HG02571 (cell line): ENCODE measurements at regions not wholly inside any gene's neighbourhood (a gene's known extent, or its start where the extent isn't known, plus 50 kb on each side); places are given as distances from the start of the nearest gene placed in this dataset.

ENCODE experiments used
- ATAC-seq: cut with Tn5 transposase; IDR thresholded peaks from one replicate; pipeline ENCODE4 v1.9.1; 2021; ENCODE audit warnings: mild to moderate bottlenecking, moderate library complexity; ENCODE audit not compliant: unreplicated experiment

DNA sequence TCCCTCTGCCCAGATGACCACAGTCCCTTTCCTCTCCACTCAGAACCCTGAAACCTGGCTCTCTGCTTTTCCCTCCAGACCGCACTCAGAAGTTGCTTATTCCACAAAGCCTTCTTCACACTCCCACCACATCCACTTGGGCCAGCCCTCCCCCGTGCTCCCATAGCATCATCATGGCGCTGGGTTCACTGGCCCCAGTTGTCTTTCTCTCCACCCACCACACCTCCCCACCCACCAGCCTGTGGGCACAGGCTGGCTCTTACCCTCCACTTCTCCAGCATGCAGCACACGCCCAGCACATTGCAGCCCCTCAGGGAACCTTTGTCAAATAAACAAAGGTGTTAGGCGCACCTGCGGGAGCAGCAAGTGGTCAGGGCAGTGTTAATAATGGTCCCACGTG, 130.0 kb downstream of the KATNIP start:
- no peak for ATAC-seq

DNA sequence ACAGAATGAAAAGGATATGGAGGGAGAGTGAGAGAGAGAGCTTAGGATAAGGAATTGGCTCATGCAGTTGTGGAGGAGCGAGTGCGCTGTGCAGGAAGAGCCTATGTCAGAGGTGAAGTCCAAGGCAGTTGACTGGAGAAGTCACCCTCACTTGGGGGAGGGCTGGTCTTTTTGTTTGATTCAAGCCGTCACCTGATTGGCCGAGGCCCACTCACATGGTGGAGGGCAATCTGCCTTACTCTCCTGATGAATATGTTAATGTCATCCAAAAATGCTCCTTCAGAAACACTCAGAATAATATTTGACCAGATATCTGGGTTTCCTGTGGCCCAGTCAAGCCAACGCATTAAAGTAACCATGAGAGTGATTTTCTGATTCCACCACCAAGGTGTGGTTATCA, 131.7 kb downstream of the KATNIP start:
- ATAC-seq, result no peak

DNA sequence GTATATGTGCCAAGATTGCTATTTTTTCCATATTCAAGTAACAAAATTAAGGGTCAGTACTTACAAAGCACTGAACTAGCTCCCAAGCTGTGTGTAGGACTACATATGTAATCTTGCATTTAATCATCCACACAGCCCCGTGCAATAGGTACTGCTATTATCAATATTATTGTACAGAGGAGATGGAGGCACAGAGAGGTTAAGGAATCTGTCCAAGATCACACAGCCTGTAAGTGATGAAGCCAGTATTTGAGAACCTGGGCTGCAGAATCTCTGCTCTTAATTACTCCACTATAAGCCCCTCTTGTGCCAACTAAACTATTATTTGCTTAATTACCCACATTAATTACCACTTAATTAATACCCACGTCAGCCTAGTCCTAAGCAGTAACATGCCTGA, 134.1 kb downstream of the KATNIP start:
- no peak for ATAC-seq

DNA sequence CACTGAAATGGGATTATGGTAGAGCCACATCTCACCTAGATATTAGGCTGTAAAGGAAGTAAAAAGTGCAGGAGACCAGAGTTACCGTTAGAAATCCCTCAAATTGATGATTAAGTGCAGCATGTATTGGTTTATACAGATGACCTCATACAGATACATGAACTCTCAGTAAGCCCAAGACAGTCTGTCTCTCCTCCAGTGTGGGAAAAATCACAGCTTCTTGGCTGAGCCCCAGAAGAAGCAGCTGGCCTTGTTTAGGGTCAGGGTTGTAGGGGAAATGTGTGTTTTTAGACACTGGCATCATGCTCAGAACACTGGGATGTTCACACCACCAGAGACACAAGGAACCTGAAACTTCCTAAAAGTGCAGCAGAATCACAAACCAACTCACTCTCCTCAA, 135.9 kb downstream of the KATNIP start:
- no peak for ATAC-seq

DNA sequence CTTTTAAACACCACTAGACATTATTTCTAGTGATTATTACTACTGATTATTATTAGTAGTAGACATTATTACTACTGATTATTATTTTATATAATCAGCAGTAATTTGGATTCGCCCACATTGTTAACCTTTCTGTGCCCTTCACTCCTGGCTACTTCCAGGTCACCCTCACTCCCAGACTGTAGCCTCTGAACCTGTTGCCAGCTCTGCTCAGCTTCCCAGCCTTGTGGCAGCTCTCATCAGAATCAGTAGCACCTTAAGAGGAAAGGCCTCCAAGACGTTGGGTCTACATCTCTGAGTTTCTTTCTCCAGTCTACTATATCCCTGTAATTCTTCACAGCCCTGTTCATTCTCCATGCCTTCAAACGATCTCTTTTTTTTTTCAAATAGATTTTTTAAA, 137.0 kb downstream of the KATNIP start:
- ATAC-seq, result no peak

DNA sequence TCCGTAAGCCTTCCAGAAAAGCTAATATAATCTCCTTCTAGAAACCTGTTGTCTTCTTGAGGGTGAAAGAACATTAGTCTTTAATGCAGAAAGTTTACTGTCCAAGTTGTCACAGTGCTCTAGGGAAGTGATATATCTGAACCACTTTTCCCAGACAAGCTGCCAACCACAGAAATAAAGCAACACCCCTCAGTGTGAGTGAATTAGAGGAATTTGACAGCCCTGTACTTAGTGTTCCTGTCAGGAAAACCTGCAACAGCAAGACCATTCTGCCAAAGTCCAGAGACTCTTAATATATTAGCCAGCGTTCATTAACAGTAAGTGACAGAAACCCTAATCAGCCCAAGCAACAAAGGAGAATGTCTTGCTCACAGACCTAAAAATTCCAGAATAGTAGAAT, 137.7 kb downstream of the KATNIP start:
- no peak for ATAC-seq

DNA sequence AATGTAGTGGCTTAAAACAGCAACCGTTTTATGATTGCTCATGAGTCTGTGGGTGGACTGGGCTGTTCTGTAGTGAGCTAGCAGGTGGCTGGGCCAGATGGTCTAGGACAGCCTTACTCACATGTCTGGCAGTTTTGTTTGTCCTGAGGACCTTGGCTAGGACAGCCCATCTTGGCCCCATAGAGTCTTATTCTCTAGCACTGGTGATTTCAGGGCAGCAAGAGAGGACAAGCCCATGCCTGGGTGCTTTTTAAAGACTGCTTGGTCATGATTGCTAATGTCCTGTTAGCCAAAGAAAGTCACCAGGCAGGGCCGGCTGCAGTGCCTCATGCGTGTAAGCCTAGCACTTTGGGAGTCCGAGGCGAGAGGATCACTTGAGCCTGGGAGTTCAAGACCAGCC, 139.8 kb downstream of the KATNIP start:
- ATAC-seq, result no peak

DNA sequence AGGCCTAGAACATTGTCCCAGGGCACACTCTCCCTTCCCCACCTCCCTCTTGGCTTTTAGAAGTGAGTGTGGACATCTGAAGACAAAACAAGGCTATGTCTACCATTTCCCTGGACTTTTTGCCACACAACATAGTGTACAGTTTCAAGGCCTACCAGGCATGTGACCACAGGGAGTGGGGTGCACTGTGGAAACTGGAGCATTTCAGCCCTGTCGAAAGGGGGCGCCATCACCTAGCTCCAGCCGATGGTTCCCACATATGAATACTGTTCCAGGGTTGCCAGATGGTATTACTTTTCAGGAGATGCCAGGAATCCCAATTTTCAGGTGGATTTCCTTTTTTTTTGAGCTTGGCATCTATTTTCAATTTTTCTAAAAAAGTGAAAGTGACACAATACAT, 140.7 kb downstream of the KATNIP start:
- ATAC-seq, result no peak

DNA sequence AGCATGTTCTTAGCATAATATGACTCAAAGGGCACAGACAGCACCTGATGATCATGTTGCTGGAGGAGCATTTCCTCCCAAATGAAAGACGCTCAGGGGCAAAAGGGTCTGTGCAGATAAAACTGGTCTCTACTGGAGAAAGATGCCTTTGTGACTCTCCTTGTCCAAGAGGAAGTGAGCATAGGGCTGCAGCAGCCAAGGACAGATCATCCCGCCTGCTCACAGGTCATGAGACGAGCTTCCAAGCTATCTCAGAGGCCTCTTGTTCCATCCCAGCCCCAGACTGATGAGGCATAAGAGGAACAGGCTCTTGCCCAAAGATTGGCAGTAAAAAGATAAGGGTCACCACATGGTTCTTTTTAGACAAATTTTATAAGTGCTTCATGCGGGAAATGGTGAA, 141.8 kb downstream of the KATNIP start:
- ATAC-seq, result no peak

DNA sequence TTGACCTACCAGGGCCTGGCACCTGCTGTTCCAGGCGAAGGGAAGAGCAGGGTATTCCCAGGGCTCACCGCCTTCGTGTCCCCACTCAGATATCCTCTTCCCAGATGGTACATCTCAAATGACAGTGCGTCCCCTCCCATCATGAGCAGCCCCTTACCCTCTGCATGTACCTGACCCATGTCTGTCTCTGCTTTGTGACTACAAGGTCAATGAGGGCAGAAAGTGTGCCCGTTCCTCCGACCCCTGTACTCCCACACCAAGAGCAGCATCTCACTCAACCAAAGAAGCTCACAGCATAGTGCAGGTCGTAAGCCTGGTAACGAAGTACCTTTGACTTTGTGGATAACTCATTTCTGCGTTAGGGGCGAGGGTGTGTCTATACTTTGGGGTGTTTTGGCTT, 142.6 kb downstream of the KATNIP start:
- no peak for ATAC-seq

DNA sequence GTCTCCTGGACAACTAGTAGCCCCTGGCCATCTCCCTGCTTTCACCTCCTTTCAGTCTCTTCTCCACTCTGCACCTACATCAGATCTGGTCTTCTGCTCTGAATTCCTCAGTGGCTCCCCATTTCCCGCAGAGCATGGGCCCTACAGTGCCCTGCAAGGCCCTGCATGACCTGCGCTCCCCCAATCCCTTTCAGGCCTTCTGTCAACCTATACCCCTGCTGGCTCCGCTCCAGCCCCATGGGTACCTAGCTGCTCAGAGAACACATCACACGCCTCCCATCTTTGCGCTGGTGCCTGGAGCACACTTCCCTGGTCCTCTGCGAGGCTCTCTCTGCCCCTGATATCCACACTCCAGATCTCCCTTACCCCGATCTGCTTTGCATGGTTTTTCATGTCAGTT, 145.2 kb downstream of the KATNIP start:
- ATAC-seq, result no peak

DNA sequence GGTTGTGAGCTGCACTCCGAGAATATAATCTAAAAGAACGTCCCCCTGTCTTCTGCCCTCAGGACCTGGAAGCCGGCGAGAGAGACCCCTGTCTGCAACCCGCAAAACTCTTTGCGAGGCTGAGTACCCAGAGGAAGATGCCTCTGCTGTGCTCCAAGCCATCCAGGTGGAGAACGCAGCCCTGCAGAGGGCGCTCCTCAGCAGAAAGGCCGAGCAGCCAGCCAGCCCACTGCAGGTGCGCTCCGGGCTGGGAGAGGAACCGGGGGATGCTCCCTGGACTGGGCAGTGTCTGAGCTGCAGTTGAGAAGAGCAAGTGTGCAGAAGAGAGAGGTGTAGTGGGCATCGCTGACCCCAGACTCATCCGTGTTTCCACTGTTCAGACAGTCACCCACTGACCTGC, 148.3 kb downstream of the KATNIP start:
- ATAC-seq, result no peak

DNA sequence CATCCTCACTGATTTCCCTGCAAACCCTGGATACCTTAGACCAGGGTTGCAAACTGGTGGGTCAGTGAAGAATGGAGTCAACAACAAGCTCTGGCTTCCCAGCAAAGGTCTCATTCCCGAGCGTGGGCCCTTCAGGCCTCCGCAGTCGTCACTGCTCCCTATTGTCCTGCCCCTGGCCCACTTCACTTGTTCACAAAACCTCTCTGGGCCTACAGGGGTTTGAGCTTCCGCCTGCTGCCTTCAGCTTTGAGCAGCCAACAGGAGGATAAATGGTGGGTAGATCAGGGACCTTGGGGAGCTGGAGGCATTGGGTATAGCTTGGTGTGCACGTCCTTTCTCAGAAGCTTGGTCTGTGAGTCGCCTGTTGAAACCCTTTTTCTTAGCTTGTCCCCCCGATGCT, 148.8 kb downstream of the KATNIP start:
- ATAC-seq, result no peak

DNA sequence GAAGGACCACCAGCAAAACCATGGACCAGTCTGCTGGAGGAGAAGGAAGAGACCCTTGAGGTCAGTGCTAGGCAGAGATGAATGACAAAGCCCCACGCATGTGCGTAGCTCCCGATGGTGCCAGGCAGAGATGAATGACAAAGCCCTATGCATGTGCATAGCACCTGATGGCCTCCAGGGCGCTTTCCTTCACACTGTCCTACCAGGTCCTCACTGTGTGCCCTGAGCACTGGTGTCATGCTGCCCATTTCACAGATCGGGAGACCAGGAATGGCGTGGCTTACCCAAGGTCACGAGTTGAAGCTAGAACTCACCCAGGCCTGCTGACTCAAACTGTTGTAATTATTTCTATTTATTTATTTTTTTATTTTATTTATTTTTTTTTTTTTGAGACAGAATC, 149.6 kb downstream of the KATNIP start:
- ATAC-seq, result no peak

DNA sequence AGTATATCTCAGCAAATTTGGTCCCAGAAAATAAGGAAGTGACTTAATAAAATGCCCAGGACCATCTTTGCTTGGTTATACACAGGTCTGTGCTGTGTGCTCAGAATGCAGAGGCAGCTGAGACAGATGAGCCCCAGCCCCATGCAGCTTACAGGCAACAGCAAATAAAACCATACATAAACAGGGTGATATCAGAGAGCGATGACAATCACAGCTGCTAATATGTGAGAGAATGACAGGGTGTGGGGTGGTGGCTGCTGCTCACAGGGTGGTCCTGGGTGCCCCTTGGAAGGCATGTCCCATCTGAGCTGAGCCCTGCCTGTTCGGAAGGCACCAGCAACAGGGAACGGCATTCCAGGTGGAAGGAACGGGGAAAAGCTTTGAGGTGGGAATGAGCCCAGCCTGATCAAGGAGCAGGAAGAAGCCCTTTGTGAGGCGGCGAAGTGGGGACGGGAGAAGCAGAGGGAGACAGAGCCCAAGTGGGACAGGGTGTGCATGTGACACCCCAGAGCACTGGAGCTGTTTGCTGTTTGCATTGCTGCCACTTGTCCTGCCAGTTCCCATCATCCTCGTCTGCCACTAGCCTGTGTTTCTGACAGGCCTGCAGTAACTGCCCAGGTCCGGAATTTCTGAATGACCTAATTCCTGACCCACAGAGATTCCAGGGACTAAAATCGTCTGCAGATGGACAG, 150.5 kb downstream of the KATNIP start:
- no peak for ATAC-seq

DNA sequence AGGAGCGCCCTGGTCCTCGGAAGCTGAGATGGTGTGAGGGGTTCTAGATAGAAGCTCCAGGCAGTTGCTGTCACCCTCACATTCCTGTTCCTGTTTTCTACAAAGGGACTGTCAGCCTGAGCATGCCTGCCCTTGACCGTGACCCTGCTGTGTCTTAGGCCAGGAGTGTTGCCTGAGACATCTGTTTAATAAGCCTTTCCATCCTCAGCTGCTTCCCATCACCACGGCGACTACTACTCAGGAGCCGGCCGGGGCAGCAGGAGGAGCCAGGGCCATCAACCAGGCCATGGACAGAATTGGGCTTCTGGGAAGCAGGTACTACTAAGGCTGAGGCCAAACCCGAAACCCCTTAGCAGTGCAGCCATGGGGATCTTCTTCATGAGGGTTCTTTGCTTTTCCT, 151.4 kb downstream of the KATNIP start:
- no peak for ATAC-seq

DNA sequence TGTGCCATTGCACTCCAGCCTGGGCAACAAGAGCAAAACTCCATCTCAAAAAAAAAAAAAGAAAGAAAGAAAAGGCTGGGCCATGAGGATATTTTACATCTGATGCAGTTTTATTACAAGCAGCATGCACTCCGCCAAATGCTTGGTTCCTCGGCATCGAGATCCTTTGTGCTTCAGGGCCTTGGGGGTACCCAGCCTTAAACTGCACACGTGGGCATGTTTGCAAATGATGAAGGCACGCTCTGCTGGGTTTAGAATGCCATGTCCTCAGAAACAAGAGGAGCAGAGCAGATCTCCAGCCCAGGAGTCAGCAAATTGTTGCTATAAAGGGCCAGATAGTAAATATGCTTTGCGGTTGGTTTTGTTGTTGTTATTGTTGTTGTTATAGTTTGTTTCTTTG, 153.2 kb downstream of the KATNIP start:
- no peak for ATAC-seq

DNA sequence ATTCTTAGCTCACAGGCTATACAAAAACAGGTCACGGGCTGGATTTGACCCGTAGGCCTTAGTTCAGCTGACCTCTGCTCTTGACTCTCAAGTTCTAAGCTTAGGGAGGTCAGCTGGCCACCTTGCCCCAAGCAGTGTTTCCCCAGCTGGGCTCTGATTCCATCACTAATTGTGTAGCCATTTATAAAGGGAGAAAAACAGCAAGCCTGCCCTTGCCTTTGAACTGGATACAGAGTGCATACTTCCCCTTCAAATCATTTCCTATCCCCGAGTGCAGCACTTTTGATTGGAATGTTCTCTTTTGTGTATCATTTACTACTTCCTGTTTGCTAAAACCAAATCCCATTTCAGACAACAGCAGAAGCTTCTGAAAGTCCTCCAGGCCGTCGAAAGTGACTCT, 153.6 kb downstream of the KATNIP start:
- no peak for ATAC-seq

DNA sequence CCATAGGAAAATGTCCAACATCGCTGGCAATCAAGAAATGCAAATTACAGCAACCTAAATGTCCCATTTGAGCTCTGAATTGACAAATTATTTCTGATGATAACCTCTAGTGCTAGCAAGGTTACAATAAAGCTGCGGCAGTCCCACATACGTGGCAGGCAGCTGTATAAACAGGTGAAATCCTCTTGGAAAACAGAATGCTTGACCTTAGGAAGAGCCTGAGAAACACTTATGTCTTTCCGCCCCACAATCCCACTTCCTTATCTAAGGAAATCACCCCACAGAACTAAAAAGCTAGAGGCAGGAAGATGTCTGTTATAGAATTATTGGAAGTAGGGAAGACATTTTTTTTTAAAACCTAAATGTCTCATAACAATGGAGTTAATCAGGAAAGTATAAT, 154.3 kb downstream of the KATNIP start:
- ATAC-seq, result no peak

DNA sequence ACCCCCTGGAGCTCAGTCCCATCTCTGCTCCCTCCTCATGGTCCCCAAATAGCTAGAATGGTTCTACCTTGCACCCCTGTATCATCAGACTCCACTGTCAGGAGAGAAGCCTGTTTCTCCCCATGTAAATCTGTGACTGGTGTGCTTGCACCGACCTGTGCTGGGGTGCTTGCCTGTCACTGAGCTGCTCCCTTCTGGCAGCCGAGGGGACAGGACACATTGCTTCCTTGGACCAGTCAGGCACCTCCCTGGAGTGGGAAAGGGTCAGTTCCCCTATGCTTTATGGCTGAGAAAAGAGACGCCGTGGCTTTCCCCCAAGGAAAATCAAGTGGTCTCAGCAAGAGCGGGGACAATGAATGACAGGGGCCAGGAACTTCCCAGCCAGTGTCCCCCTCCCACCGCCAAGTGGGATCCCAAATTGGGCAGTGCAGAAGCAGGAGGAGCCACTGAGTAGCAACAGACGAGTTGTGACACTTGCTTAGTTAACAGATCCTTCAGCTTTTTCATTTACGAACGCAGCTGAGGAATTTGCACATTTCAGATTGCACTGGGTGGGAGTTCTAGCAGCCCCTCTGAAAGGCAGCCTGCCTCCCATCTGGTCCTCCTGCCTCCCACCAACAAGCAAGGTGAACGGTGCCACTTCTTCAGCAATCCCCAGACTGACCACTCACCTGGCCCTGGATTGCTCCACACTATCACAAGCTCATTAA, 156.4 kb downstream of the KATNIP start:
- no peak for ATAC-seq

DNA sequence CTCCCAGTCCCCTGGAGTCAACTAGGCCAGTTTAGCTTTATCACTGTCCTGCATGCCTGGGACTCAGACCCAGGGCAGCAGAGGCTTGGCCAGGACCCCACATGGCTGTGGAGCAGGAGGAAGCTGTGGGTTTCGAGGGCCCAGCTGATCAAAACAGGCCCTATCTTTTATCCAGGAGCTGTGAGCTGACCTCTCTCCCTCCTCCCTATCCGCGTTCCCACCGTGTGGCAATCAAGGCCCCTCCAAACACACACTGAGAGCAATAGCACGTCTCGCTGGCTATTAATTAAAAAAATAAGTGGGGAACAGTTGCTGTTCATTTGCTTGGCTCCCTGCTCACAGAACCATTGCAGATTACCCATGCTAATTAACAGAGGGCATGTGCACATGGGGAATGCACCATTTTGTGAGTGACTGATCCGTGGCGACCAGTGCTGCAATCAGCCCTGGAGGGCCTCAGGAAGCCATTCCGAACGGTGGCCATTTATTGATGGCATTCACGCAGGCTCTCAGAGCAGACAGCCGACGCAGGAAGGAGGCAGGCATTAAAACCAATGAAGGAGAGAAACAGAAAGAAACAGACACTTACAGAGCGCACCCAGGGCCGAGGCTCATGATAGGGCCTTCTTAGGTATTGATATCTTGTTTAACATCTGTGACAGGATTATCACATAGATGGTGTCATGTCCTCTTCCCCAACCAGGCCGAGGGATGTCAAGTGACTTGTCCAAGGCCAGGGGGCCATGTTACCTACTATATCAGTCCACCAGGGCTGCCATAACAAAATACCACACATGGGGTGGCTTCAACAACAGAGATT, 157.1 kb downstream of the KATNIP start:
- ATAC-seq, result no peak

DNA sequence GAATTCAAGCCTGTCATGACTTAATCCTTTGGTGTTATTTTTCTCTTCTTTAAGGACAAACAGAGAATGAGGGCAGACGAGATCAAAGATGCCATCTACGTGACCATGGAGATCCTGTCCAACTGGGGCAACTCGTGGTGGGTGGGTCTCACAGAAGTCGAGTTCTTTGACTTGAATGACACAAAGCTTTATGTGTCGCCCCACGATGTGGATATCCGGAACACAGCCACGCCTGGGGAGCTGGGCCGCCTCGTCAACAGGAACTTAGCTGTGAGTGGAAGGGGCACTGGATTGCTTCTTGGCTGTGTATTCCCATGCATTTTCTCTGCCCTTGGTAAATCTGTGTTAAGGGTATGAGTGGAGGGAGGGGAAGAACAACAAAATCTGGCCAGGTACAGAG, 158.7 kb downstream of the KATNIP start:
- ATAC-seq, result no peak
